Type B pancreatic cell (in vitro differentiated cells): ENCODE measurements at regions not wholly inside any gene's neighbourhood (a gene's known extent, or its start where the extent isn't known, plus 50 kb on each side); places are given as distances from the start of the nearest gene placed in this dataset.

ENCODE experiments used
- DNase-seq: peaks from one replicate; pipeline ENCODE4 v3.0.0; 2021; ENCODE audit warnings: mixed read lengths; ENCODE audit not compliant: unreplicated experiment; ENCODE audit errors: extremely low spot score
- H3K27ac Mint-ChIP-seq: 2 replicates; pipeline ENCODE4 v1.8.0; 2021; ENCODE audit warnings: mild to moderate bottlenecking, mixed read lengths
- H3K27me3 Mint-ChIP-seq: 2 replicates; pipeline ENCODE4 v1.8.0; 2021; ENCODE audit warnings: mixed read lengths
- H3K36me3 Mint-ChIP-seq: 2 replicates; pipeline ENCODE4 v1.8.0; 2021; ENCODE audit warnings: mixed read lengths
- H3K4me1 Mint-ChIP-seq: one replicate; pipeline ENCODE4 v1.8.0; 2021; ENCODE audit warnings: mixed read lengths; ENCODE audit not compliant: unreplicated experiment
- H3K4me3 Mint-ChIP-seq: 2 replicates; pipeline ENCODE4 v1.8.0; 2021; ENCODE audit warnings: mild to moderate bottlenecking, mixed read lengths
- H3K9me3 Mint-ChIP-seq: 2 replicates; pipeline ENCODE4 v1.8.0; 2021; ENCODE audit warnings: mixed read lengths
- TF ChIP-seq, protein P1 (sequence below): fragments of 200-600 bp; sonication (generic); conservative IDR thresholded peaks from 2 replicates; pipeline ENCODE4 v1.5.0; 2021; ENCODE audit warnings: antibody characterized with exemption, mild to moderate bottlenecking

DNA sequence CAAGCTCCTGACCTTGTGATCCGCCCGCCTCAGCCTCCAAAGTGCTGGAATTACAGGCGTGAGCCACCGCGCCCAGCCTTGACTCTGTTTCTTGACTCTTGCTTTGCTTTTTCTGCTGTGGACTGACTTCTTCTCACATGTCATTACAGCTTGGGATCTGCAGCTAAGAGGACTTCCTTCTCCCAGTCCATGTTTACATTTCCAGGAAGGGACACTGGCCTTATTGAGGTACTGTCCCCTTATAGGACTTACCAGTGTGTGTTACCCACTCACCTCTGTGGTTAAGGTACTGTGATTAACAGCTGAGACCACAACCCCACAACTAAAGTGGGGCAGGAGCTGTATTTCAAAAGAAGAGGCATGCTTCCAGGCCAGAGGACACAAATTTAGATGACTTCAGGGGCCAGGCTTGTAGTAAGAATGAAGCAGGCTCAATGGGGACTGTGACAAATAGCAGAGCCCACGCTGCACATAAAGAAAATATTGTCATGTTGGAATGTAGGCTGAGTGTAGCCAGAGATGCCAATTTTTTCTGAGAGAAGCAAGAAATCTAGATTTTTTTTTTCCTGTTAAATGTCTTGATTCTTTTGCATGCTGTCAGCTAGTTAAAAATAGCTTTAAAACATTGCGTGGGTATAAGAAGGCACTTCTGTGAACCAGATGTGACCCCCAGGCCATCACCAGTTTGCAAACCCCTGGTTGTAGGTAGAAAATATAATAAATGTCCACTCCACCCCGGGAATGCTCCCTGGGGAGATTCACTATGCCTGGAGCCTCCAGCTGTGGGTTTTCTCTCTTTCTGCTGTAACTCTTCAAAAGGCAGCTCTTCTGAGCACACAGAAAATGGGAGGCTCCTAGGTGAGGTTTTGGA, 75.0 kb downstream of the PTPDC1 start:
- no peaks in the 10 kb centered on the region for H3K36me3 Mint-ChIP-seq
- peak overlapping the region; percentile 38 for H3K27ac Mint-ChIP-seq
- H3K4me3 Mint-ChIP-seq, result no peak overlapping the region
- no peak for DNase-seq
- TF ChIP-seq, protein P1, sequence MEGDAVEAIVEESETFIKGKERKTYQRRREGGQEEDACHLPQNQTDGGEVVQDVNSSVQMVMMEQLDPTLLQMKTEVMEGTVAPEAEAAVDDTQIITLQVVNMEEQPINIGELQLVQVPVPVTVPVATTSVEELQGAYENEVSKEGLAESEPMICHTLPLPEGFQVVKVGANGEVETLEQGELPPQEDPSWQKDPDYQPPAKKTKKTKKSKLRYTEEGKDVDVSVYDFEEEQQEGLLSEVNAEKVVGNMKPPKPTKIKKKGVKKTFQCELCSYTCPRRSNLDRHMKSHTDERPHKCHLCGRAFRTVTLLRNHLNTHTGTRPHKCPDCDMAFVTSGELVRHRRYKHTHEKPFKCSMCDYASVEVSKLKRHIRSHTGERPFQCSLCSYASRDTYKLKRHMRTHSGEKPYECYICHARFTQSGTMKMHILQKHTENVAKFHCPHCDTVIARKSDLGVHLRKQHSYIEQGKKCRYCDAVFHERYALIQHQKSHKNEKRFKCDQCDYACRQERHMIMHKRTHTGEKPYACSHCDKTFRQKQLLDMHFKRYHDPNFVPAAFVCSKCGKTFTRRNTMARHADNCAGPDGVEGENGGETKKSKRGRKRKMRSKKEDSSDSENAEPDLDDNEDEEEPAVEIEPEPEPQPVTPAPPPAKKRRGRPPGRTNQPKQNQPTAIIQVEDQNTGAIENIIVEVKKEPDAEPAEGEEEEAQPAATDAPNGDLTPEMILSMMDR, result no peak
- no peaks in the 10 kb centered on the region for H3K9me3 Mint-ChIP-seq
- H3K27me3 Mint-ChIP-seq, result no peaks in the 10 kb centered on the region
- H3K4me1 Mint-ChIP-seq, result peaks cover 17% of the 10 kb centered on the region

DNA sequence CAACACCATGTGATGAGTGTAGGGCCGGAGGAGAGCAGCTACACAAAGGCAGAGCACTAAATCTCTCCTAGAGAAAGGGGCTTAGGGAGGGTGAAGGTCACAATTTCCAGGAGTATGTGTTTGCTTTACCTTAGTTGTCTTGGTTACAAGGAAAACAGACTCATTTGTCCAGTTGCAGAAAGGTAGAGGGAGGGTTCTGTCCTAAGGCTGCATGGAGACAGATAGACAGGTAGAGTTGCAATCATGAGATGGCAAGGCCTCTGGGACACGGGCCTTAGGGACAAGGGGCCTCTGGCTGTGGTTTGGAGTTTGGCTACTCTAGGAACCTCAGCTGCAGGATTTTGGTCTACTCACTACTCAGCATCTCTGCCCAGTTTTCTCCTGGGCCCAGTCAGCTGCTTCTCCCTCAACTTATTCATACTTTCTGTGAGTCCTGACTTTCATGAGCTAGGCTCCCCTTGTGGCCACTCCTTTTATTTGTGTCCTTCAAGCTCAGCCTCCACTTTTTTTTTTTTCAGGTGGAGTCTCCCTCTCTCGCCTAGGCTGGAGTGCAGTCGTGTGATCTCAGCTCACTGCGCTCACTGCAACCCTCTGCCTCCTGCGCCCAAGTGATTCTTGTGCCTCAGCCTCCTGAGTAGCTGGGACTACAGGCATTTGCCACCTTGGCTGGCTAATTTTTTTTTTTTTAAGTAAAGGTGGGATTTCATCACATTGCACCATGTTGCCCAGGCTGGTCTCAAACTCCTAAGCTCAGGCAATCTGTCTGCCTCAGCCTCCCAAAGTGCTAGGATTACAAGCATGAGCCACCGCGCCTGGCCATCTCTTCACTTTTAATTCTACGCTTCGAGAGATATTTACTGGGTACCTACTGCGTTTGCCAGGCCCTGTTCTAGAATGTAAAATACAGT, 76.6 kb downstream of the PTPDC1 start:
- H3K4me3 Mint-ChIP-seq, result no peak overlapping the region

DNA sequence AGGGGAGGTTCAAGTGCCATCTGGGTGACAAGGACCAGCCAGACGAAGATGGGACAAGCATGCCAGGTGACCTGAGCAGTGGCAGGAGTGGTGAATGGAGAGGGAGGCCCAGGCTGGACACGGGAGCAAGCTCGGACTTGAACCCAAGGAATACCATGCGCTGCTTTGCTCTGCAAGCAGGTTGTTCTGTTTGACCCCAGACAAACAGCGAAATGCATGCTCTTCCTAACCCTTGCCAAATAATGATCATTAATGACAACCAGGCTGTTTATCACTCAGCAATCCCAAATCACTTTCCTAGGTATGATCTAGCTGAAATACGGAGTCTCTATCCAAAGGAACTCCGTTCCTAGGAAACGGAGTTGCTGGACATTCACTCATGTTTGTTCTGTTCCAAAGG, 77.4 kb downstream of the PTPDC1 start:
- H3K9me3 Mint-ChIP-seq, result no peaks in the 10 kb centered on the region
- H3K27me3 Mint-ChIP-seq, result no peaks in the 10 kb centered on the region
- H3K4me3 Mint-ChIP-seq, result no peak overlapping the region
- TF ChIP-seq, protein P1, result no peak
- DNase-seq, result no peak
- H3K27ac Mint-ChIP-seq, result no peak overlapping the region
- H3K4me1 Mint-ChIP-seq, result peaks cover 22% of the 10 kb centered on the region
- H3K36me3 Mint-ChIP-seq, result no peaks in the 10 kb centered on the region

More for the DNA sequence above, 76.6 kb downstream of the PTPDC1 start:
- Mint-ChIP-seq H3K4me1 (peaks cover 22% of the 10 kb centered on the region), H3K27me3 (no peaks in the 10 kb centered on the region), H3K27ac (peak overlapping the region; percentile 30), H3K36me3 (no peaks in the 10 kb centered on the region), H3K9me3 (no peaks in the 10 kb centered on the region)
- no peak for DNase-seq
- TF ChIP-seq, protein P1, result peak; percentile 33

DNA sequence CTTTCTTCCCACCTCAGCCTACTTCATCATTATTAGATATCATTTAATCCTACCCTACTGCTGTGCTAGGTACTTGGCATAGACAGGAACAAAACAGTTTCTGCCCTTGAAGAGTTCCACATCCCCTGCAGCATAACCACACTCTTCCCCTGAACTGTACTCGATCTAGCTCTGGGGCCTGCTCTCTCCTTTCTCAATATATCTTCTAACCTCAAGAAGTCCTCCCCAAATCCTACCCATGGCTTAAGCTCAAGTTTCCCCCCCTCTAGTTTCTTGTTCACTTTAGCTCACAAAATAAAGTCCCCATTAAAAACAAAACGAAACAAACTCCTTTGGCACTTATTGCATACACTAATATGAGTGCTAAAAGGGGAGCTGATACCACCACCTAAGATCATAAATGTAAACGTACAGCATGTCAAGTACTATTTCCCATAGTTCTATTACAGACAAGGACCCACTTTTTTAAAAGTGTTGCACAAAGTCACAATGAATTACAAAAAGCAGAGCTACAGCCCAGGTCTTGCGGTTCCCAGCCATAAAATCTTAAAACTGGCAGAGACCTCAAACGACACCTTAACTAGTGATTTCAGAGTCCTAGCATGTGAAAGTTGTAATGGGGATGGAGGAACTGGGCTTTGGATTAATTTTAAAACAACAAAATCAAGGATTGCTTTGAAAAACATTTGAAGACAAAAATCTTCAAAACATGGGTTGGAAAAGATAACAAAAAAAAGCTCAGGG, 80.7 kb downstream of the PTPDC1 start:
- TF ChIP-seq, protein P1, result no peak

DNA sequence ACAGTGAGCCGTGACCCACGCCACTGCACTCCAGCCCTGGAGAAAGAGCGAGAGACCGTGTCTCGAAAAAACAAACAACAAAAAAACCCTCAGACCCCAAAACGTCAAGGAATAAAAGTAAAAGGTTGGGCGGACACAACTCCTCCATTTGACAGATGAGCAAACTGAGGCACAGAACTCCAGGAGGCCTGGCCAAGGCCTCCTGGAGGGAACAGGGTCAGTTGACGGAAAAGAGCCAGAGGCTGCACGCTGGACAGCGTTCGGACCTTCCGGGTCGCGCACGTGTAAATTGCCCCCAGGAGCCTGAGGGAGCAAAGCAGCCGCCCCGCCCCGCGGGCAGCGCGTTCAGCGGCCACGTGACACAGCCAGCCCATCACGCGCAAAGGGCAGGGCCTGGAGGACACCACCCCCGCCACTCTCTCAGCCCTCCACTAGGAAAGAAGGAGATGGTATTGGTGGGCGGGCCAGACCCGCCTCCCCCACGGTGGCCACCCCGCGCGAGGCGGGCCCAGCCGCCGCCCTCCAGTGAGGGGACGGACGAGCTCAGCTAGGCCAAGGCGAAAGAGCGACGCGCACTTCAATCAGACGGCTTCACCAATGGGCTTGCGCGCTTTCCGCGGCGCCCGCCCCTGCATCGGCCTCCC, 81.5 kb downstream of the PTPDC1 start:
- Mint-ChIP-seq H3K4me3 (peak overlapping the region; percentile 84), H3K27me3 (no peaks in the 10 kb centered on the region), H3K36me3 (peaks cover 9% of the 10 kb centered on the region), H3K27ac (peak overlapping the region; percentile 87), H3K4me1 (peaks cover 28% of the 10 kb centered on the region), H3K9me3 (no peaks in the 10 kb centered on the region)
- TF ChIP-seq, protein P1, result no peak
- peak; percentile 99 for DNase-seq

More for the DNA sequence above, 80.7 kb downstream of the PTPDC1 start:
- DNase-seq, result no peak
- no peaks in the 10 kb centered on the region for H3K27me3 Mint-ChIP-seq
- H3K4me3 Mint-ChIP-seq, result peak overlapping the region; percentile 84
- H3K9me3 Mint-ChIP-seq, result no peaks in the 10 kb centered on the region
- H3K27ac Mint-ChIP-seq, result peak overlapping the region; percentile 87
- H3K36me3 Mint-ChIP-seq, result peaks cover 9% of the 10 kb centered on the region
- peaks cover 28% of the 10 kb centered on the region for H3K4me1 Mint-ChIP-seq
